Peyer's patch (tissue), 4 donors: ENCODE measurements at regions not wholly inside any gene's neighbourhood (a gene's known extent, or its start where the extent isn't known, plus 50 kb on each side); places are given as distances from the start of the nearest gene placed in this dataset.

Experiments
- POLR2A ChIP-seq, 2 donors: fragments of 450-650 bp; IDR thresholded peaks; one replicate each; pipeline ENCODE4 v1.5.1; 2017; ENCODE audit warnings: antibody characterized with exemption in 2 of 2, mild to moderate bottlenecking in 2 of 2, moderate library complexity in 2 of 2
- TF ChIP-seq, protein P1 (sequence below), 6 experiments: fragments of 450-650 bp in 4 of 6; fragments of 200-600 bp in 2 of 6; sonication (generic) in 1 of 6; IDR thresholded peaks; one replicate each; pipeline ENCODE4 v1.5.1; 2017 to 2019; ENCODE audit warnings: antibody characterized with exemption in 6 of 6, mild to moderate bottlenecking in 3 of 6, moderate library complexity in 1 of 6

DNA sequence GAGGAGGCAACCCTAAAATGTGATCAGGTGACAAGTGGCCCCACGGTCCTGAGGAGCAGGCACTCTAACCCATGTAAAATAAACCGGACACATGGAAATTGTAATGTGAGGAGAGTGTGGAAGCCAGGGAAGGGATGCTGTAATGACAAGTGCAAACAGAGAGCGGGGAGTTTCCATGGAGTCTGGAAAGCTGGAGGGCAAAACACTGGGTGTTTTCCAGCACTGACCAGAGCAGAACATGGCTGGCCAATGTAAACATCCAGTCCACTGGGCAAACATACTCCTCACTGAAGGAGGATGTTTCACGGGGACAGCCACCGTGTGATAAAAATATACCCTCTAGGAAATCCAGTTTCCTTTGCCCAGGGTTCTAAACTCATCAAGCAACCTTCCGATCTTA is 219.0 kb upstream of the JARID2 start:
- TF ChIP-seq, protein P1, sequence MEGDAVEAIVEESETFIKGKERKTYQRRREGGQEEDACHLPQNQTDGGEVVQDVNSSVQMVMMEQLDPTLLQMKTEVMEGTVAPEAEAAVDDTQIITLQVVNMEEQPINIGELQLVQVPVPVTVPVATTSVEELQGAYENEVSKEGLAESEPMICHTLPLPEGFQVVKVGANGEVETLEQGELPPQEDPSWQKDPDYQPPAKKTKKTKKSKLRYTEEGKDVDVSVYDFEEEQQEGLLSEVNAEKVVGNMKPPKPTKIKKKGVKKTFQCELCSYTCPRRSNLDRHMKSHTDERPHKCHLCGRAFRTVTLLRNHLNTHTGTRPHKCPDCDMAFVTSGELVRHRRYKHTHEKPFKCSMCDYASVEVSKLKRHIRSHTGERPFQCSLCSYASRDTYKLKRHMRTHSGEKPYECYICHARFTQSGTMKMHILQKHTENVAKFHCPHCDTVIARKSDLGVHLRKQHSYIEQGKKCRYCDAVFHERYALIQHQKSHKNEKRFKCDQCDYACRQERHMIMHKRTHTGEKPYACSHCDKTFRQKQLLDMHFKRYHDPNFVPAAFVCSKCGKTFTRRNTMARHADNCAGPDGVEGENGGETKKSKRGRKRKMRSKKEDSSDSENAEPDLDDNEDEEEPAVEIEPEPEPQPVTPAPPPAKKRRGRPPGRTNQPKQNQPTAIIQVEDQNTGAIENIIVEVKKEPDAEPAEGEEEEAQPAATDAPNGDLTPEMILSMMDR (IDR thresholded peaks at IDR 0.05), result no peak
- no peak for TF ChIP-seq POLR2A (IDR thresholded peaks at IDR 0.05)
